Small intestine (tissue), 7 donors: ENCODE measurements at regions not wholly inside any gene's neighbourhood (a gene's known extent, or its start where the extent isn't known, plus 50 kb on each side); places are given as distances from the start of the nearest gene placed in this dataset.
A peak's percentile ranks its signal among the peaks of the same experiment; 100 is the strongest.

Experiments
- DNase-seq, 2 donors: peaks; one replicate each; pipeline versions ENCODE4 v3.0.0 to v3.0.0-alpha.2; 2013
- FAIRE-seq: peaks from 2 replicates; lab custom pipeline; 2012; peaks lifted over from hg19 to GRCh38; lab: Jason Lieb, UNC
- H3K27ac ChIP-seq, 3 donors: one replicate each; pipeline ENCODE4 v1.5.1; 2013; ENCODE audit warnings: low read length in 2 of 3, mild to moderate bottlenecking in 2 of 3, control low read depth in 1 of 3, inconsistent platforms in 1 of 3, low read depth in 1 of 3, moderate library complexity in 1 of 3
- H3K27me3 ChIP-seq, 3 donors: one replicate each; pipeline ENCODE4 v1.6.1; 2013; ENCODE audit warnings: low read length in 3 of 3, inconsistent platforms in 1 of 3; ENCODE audit not compliant: control insufficient read depth in 3 of 3, insufficient read depth in 3 of 3
- H3K36me3 ChIP-seq, 3 donors: one replicate each; pipeline ENCODE4 v1.6.1; 2013; ENCODE audit warnings: low read length in 3 of 3, inconsistent platforms in 1 of 3, low read depth in 1 of 3, mild to moderate bottlenecking in 1 of 3, moderate library complexity in 1 of 3; ENCODE audit not compliant: control insufficient read depth in 3 of 3, insufficient read depth in 2 of 3
- H3K4me1 ChIP-seq, 3 donors: one replicate each; pipeline ENCODE4 v1.6.1; 2013; ENCODE audit warnings: low read length in 2 of 3, inconsistent platforms in 1 of 3, low read depth in 1 of 3, mild to moderate bottlenecking in 1 of 3, moderate library complexity in 1 of 3; ENCODE audit not compliant: control insufficient read depth in 3 of 3, insufficient read depth in 2 of 3
- H3K4me3 ChIP-seq, 3 donors: one replicate each; pipeline ENCODE4 v1.5.1; 2013; ENCODE audit warnings: low read length in 3 of 3, control low read depth in 1 of 3, inconsistent platforms in 1 of 3, low read depth in 1 of 3, mild to moderate bottlenecking in 1 of 3, moderate library complexity in 1 of 3
- H3K9me3 ChIP-seq, 2 donors: one replicate each; pipeline ENCODE4 v1.6.1; 2013; ENCODE audit warnings: low read depth in 1 of 2, low read length in 1 of 2; ENCODE audit not compliant: control insufficient read depth in 2 of 2, insufficient read depth in 1 of 2
- WGBS, 3 donors: extraction: QIAGEN DNeasy Blood & Tissue Kit; methylation state at CpG; one replicate each; pipeline ENCODE4 v1.1.7; 2013; 5-methylcytosine and 5-hydroxymethylcytosine counted together
- donor health status: healthy with polysubstance abuse.
- donor health status: control.
- donor health status: control.
- donor health status: Bipolar disorder and iron deficiency.
- donor health status: healthy.

DNA sequence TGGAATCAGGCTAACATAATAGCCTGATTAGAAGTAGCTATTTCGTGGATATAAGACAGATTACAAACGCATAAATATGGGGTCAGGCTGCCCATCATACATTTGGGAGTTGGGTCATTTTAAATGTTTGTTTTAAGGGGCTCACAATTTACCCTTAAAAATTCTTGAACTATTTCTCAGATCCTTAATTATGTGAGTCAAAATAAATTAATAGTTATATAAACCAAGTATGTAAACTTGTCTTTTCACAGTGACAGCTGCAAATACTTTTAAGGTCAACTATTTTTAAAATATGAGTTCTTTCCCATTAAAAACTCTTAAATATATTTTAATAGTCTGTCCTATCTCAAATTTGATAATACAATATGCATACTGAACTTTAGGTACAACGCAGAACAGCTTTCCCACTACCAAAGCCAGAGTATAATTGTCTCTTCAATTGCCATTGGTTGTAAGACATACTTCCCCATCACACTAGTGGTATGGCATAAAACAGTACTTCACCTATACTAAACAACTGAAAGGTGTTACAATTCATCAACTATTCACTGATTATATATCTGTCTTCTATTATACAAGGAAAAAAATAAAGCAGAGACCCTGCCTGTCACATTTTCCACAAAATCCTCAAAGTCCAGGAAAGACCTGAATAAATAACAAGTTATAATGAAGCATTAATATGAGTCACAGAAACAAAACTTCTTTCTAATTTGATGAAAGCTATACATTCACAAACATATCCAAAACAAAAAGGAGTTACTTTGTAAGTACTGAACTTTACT, 80.8 kb upstream of the COL21A1 start:
- WGBS, 3 donors, result 62 to 67% (median 64%) methylated on average over 3 of the region's 3 CpGs
- Histone ChIP-seq H3K36me3 (no peaks in the 10 kb centered on the region), H3K4me1 (no peaks in the 10 kb centered on the region), H3K27me3 (no peaks in the 10 kb centered on the region), H3K4me3 (no peak overlapping the region), H3K9me3 (peaks cover 0 to 1% of the 10 kb centered on the region in 2 donors), H3K27ac (no peak overlapping the region)
- no peak for FAIRE-seq
- no peak for DNase-seq

- no peak overlapping the region for H3K4me3 ChIP-seq
- no peak overlapping the region for H3K27ac ChIP-seq
- WGBS, 3 donors, result 33 to 38% (median 36%) methylated on average over 6 of the region's 6 CpGs
- H3K36me3 ChIP-seq, result no peaks in the 10 kb centered on the region
- no peak for DNase-seq
- H3K27me3 ChIP-seq, result no peaks in the 10 kb centered on the region
- no peaks in the 10 kb centered on the region for H3K4me1 ChIP-seq
- FAIRE-seq, result no peak
- H3K9me3 ChIP-seq, result peaks cover 0 to 1% of the 10 kb centered on the region in 2 donors
Measured at GRCh38 chr6:56324396-56324795, 77.0 kb upstream of the COL21A1 start.

DNA sequence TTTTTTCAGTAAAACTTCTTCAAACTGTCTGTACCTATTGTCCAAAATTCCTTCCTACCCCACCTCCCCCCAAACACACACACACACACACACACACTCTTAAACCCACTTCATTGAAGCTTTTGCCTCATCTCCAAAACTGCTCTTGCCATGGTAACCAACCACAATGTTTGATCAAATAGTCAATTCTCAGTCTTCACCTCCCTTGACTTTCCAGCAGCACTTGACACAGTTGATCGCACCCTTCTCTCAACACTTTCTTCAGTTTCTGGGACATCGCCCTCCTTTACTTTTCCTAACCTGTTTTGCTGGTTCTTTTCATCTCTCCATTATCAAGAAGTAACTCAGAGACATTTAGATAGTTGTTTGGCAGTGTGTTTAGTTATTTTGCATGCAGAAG, 71.5 kb upstream of the COL21A1 start:
- Histone ChIP-seq H3K27ac (no peak overlapping the region), H3K27me3 (no peaks in the 10 kb centered on the region), H3K4me3 (no peak overlapping the region), H3K4me1 (no peaks in the 10 kb centered on the region), H3K36me3 (no peaks in the 10 kb centered on the region), H3K9me3 (no peaks in the 10 kb centered on the region)
- FAIRE-seq (no peak), DNase-seq (no peak)
- WGBS, 3 donors, result 88 to 94% (median 90%) methylated on average over 2 of the region's 2 CpGs

GRCh38 chr6:56314683-56315523, 67.5 kb upstream of the COL21A1 start:
- no peaks in the 10 kb centered on the region for H3K9me3 ChIP-seq
- DNase-seq, result peak; percentile 33 to 37
- no peak overlapping the region for H3K27ac ChIP-seq
- H3K4me1 ChIP-seq, result no peaks in the 10 kb centered on the region
- H3K4me3 ChIP-seq, result no peak overlapping the region
- FAIRE-seq, result no peak
- 58 to 63% (median 58%) methylated on average over 11 of the region's 11 CpGs for WGBS, 3 donors
- H3K36me3 ChIP-seq, result no peaks in the 10 kb centered on the region
- H3K27me3 ChIP-seq, result no peaks in the 10 kb centered on the region

DNA sequence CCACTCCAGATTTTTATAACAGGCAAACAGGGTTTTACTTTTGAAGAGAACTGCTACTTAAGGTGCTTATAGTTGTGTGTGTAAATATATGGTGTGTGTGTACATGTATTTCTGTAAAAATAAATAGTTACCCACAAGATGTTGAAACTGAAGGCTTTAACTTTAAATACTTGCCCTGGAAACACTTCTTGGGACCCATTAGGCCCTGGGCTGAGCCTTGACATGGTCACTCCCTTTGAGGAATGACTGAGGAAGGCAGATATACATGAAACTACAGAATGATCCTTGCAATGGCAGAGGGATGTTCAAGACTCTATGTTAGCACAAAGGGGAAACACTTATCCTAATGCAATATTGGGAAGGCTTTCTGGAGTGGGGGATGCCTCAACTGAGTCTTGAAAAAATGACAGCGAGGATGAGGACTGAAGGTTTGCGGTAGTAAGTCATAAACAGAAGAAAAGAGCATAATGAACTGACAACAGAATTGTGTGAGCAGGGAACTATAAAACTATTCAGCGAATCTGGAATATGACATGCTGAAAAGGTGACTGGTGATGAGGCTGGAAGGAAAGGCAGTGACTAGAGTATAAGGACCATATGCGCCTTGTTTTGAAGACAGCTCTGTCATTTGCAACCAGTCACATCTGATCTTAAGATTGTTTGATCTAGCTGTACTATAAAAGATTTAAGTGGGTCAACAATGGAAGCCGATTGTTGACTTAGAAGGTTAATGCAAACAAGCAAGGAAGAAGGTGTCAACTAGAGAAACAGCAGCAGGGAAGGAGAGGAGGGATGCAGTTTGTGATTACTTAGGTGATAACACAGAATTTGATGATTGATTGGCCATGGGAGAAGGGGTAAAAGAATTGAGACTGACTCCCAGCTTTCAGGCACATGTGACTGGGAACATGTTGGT, 64.4 kb upstream of the COL21A1 start:
- no peaks in the 10 kb centered on the region for H3K4me1 ChIP-seq
- peaks cover 0 to 4% of the 10 kb centered on the region in 2 donors for H3K9me3 ChIP-seq
- H3K27ac ChIP-seq, result no peak overlapping the region
- H3K27me3 ChIP-seq, result peaks cover 0 to 3% (median 0%) of the 10 kb centered on the region in 3 donors
- WGBS, 3 donors, result 74 to 83% (median 76%) methylated on average over 5 of the region's 5 CpGs
- H3K36me3 ChIP-seq, result no peaks in the 10 kb centered on the region
- FAIRE-seq, result no peak
- no peak overlapping the region for H3K4me3 ChIP-seq
- DNase-seq, result no peak

DNA sequence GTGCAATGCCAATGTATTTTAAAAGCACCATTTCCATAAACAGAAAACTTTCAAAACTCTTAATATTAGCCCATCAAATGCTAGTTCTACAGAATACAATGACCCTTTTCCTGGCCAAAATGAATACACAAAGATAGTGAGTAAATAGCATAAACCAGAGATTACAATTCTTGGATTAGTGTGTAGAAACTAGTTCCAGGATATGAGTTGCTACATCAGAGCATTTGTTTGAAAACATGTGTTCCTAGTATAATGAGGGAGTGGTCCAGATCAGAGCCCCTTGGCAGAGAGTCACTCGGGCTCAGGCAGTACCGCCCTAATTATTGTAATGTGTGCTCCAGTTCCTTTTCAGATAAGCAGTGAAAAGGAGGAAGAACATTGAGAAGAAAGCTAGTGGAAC, 63.7 kb upstream of the COL21A1 start:
- Histone ChIP-seq H3K27me3 (peaks cover 0 to 3% (median 0%) of the 10 kb centered on the region in 3 donors), H3K36me3 (no peaks in the 10 kb centered on the region), H3K9me3 (peaks cover 0 to 4% of the 10 kb centered on the region in 2 donors), H3K4me3 (no peak overlapping the region), H3K27ac (no peak overlapping the region), H3K4me1 (no peaks in the 10 kb centered on the region)
- DNase-seq, result no peak
- WGBS, 3 donors, result 13 to 33% (median 15%) methylated on average over 2 of the region's 2 CpGs
- FAIRE-seq, result no peak

GRCh38 chr6:56310241-56310640, 62.9 kb upstream of the COL21A1 start:
- Histone ChIP-seq H3K27ac (no peak overlapping the region), H3K27me3 (peaks cover 0 to 3% (median 0%) of the 10 kb centered on the region in 3 donors), H3K9me3 (peaks cover 0 to 4% of the 10 kb centered on the region in 2 donors), H3K4me3 (no peak overlapping the region), H3K4me1 (no peaks in the 10 kb centered on the region), H3K36me3 (no peaks in the 10 kb centered on the region)
- 87 to 92% (median 90%) methylated on average over 1 of the region's 1 CpG for WGBS, 3 donors
- no peak for FAIRE-seq
- no peak for DNase-seq

- Histone ChIP-seq H3K27me3 (no peaks in the 10 kb centered on the region), H3K4me3 (no peak overlapping the region), H3K9me3 (no peaks in the 10 kb centered on the region), H3K4me1 (no peaks in the 10 kb centered on the region), H3K36me3 (no peaks in the 10 kb centered on the region), H3K27ac (no peak overlapping the region)
- 62 to 78% (median 70%) methylated on average over 1 of the region's 1 CpG for WGBS, 3 donors
- no peak for DNase-seq
- FAIRE-seq, result no peak
Measured at GRCh38 chr6:56299916-56300315, 52.5 kb upstream of the COL21A1 start.
